ENCODE measurements at regions not wholly inside any gene's neighbourhood (a gene's known extent, or its start where the extent isn't known, plus 50 kb on each side); places are given as distances from the start of the nearest gene placed in this dataset.

GRCh38 chr1:30321996-30322858 is 401.2 kb downstream of the MATN1 start:
- no peaks in the 10 kb centered on the region for H3K36me3 ChIP-seq (replicated peaks)
- TF ChIP-seq, protein P1, sequence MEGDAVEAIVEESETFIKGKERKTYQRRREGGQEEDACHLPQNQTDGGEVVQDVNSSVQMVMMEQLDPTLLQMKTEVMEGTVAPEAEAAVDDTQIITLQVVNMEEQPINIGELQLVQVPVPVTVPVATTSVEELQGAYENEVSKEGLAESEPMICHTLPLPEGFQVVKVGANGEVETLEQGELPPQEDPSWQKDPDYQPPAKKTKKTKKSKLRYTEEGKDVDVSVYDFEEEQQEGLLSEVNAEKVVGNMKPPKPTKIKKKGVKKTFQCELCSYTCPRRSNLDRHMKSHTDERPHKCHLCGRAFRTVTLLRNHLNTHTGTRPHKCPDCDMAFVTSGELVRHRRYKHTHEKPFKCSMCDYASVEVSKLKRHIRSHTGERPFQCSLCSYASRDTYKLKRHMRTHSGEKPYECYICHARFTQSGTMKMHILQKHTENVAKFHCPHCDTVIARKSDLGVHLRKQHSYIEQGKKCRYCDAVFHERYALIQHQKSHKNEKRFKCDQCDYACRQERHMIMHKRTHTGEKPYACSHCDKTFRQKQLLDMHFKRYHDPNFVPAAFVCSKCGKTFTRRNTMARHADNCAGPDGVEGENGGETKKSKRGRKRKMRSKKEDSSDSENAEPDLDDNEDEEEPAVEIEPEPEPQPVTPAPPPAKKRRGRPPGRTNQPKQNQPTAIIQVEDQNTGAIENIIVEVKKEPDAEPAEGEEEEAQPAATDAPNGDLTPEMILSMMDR (IDR thresholded peaks at IDR 0.05; ENCODE audit: low read depth, low read length, missing control alignments): no peak
- H3K27me3 ChIP-seq (replicated peaks): no peaks in the 10 kb centered on the region
- in situ Hi-C loops (cut with HindIII; ENCODE audit: low pct_ligation_motif_present, low sequenced_read_pairs): no loop called here
- H3K27ac ChIP-seq: no peak overlapping the region
- DNase-seq: no peak
- no peak overlapping the region for H3K4me3 ChIP-seq (ENCODE audit: low read depth, low read length)

DNA sequence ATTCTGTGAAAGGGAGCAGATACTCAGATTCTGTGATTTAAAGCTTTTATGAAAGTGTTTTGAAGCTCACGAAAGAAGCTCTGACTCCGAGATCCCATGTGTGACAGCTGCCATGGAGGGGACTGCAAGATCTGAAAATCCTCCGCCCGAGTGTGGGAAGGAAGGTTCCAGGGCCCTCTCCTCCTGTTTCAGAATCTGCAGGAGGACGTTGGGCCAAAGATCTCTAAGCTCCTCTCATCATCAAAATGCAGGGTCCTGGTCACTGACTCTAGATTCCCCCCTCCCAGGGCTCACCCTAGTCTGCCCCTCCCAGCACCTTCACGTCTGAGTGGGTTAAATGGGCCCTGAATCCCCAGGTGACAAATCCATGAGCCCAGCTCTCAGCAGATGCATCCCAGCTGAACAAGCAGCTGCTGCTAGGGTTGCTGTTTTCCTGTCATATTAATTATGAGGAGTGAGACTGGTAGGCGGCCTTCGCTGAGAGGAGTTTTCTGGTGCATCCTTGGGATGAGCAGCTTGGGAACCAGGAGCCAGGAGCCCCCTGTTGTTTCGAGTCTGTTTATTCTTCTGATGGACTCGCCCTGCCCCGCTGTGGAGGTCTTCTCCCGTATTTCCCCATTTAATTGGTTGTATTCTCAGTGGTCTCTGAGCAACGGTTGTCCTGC is 402.0 kb downstream of the MATN1 start:
- no peaks in the 10 kb centered on the region for H3K27me3 ChIP-seq (replicated peaks)
- in situ Hi-C loops (cut with HindIII; ENCODE audit: low pct_ligation_motif_present, low sequenced_read_pairs): no loop called here
- H3K27ac ChIP-seq: no peak overlapping the region
- TF ChIP-seq, protein P1 (IDR thresholded peaks at IDR 0.05; ENCODE audit: low read depth, low read length, missing control alignments): no peak
- no peak for DNase-seq
- no peak overlapping the region for H3K4me3 ChIP-seq (ENCODE audit: low read depth, low read length)
- no peaks in the 10 kb centered on the region for H3K36me3 ChIP-seq (replicated peaks)

DNA sequence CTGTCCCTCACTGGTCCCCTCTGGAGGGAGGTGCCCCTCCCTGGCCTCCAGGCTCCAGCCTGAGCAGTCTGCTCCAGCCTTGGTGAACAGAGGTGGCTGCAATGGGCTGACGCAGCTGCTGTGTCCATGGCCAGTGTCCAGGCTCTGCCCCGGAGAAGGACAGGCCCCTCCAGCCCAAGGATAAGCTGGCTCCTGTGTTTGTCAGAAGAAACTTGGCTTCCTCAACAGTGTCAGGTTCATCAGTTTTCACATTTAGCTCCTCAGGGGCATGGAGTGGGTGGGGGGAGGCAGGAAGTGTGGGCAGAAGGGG is 402.8 kb downstream of the MATN1 start:
- no peaks in the 10 kb centered on the region for H3K27me3 ChIP-seq (replicated peaks)
- H3K27ac ChIP-seq: no peak overlapping the region
- H3K4me3 ChIP-seq (ENCODE audit: low read depth, low read length): no peak overlapping the region
- DNase-seq: no peak
- H3K36me3 ChIP-seq (replicated peaks): no peaks in the 10 kb centered on the region
- in situ Hi-C loops (cut with HindIII; ENCODE audit: low pct_ligation_motif_present, low sequenced_read_pairs): no loop called here
- TF ChIP-seq, protein P1 (IDR thresholded peaks at IDR 0.05; ENCODE audit: low read depth, low read length, missing control alignments): no peak

GRCh38 chr1:30319765-30320580 is 403.4 kb downstream of the MATN1 start:
- no peaks in the 10 kb centered on the region for H3K27me3 ChIP-seq (replicated peaks)
- H3K4me3 ChIP-seq (ENCODE audit: low read depth, low read length): no peak overlapping the region
- TF ChIP-seq, protein P1 (IDR thresholded peaks at IDR 0.05; ENCODE audit: low read depth, low read length, missing control alignments): no peak
- no peak for DNase-seq
- no peaks in the 10 kb centered on the region for H3K36me3 ChIP-seq (replicated peaks)
- in situ Hi-C loops (cut with HindIII; ENCODE audit: low pct_ligation_motif_present, low sequenced_read_pairs): no loop called here
- no peak overlapping the region for H3K27ac ChIP-seq

DNA sequence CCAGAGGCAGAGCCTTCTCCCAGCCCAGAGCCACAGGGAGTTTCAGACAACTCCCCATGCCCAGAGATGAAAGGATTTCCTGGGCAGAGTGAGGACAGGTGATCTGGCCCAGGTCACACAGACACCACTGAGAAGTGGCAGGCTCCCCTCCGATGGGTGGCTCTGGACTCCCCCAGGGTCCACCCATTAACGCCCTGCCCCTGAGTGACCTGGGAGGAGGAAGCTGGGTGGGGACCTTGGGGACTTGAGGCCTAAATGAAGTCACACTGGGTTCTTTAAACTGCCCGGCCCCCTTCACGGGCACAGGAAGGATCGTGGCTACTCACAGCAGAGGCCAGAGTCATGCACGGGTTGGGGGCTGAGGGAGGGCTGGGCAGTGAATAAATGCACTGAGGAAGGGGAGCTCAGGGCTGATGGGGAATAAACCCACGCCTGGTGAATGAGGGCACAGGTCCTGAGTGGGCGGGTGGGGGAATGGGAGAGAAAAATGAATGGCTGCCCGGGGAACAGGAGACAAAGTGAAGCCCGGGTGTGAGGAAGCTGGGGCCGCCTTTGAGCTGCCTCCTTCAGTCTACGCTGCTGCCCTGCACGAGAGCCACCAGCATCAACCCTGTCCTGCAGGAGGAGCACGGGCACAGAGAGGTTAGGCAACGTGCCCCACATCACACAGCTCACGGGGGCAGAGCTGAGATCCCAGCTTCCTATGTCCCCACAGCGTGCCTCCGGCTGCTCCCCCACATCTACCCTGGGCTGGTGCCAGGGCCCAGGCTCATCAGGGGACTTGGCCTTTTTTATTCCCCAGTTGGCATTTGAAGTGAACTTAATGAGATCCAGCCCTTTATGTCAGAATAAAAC is 404.3 kb downstream of the MATN1 start:
- no peaks in the 10 kb centered on the region for H3K27me3 ChIP-seq (replicated peaks)
- in situ Hi-C loops (cut with HindIII; ENCODE audit: low pct_ligation_motif_present, low sequenced_read_pairs): no loop called here
- no peak for DNase-seq
- H3K27ac ChIP-seq: no peak overlapping the region
- no peak overlapping the region for H3K4me3 ChIP-seq (ENCODE audit: low read depth, low read length)
- TF ChIP-seq, protein P1 (IDR thresholded peaks at IDR 0.05; ENCODE audit: low read depth, low read length, missing control alignments): no peak
- no peaks in the 10 kb centered on the region for H3K36me3 ChIP-seq (replicated peaks)
